ENCODE measurements at regions not wholly inside any gene's neighbourhood (a gene's known extent, or its start where the extent isn't known, plus 50 kb on each side); places are given as distances from the start of the nearest gene placed in this dataset.

- WGBS, 4 donors = 79 to 89% (median 84%) methylated on average over 3 of the region's 3 CpGs
- Histone ChIP-seq H3K36me3 (replicated peaks in 1 of 2) (no peaks in the 10 kb centered on the region), H3K4me3 (no peak overlapping the region), H3K27me3 (no peaks in the 10 kb centered on the region), H3K4me1 (replicated peaks in 1 of 2) (no peaks in the 10 kb centered on the region), H3K9me3 (replicated peaks in 1 of 3) (no peaks in the 10 kb centered on the region), H3K27ac (no peak overlapping the region)
- DNase-seq = no peak
- no peak for TF ChIP-seq POLR2A (IDR thresholded peaks at IDR 0.05)
- TF ChIP-seq CTCF (IDR thresholded peaks at IDR 0.05) = no peak
- intact Hi-C loops (cut with DNase I) = no loop called here
These were observed 164.5 kb upstream of the POU2AF2 start for GRCh38 chr11:111081021-111081511.

GRCh38 chr11:111077530-111078322 lies 167.8 kb upstream of the POU2AF2 start:
- Histone ChIP-seq H3K27ac (no peak overlapping the region), H3K9me3 (replicated peaks in 1 of 3) (no peaks in the 10 kb centered on the region), H3K4me3 (no peak overlapping the region), H3K27me3 (no peaks in the 10 kb centered on the region), H3K36me3 (replicated peaks in 1 of 2) (no peaks in the 10 kb centered on the region), H3K4me1 (replicated peaks in 1 of 2) (no peaks in the 10 kb centered on the region)
- intact Hi-C loops (cut with DNase I) = no loop called here
- TF ChIP-seq POLR2A (IDR thresholded peaks at IDR 0.05) (no peak), CTCF (IDR thresholded peaks at IDR 0.05) (no peak)
- 80 to 85% (median 83%) methylated on average over 3 of the region's 3 CpGs for WGBS, 4 donors
- DNase-seq = no peak

- no peak for DNase-seq
- H3K4me1 ChIP-seq (replicated peaks in 1 of 2) = no peaks in the 10 kb centered on the region
- no peak for TF ChIP-seq POLR2A (IDR thresholded peaks at IDR 0.05)
- TF ChIP-seq CTCF (IDR thresholded peaks at IDR 0.05) = no peak
- no peak overlapping the region for H3K4me3 ChIP-seq
- H3K27ac ChIP-seq = no peak overlapping the region
- intact Hi-C loops (cut with DNase I) = no loop called here
- H3K27me3 ChIP-seq = no peaks in the 10 kb centered on the region
- H3K36me3 ChIP-seq (replicated peaks in 1 of 2) = no peaks in the 10 kb centered on the region
- no peaks in the 10 kb centered on the region for H3K9me3 ChIP-seq (replicated peaks in 1 of 3)
- 28 to 63% (median 46%) methylated on average over 1 of the region's 1 CpG for WGBS, 4 donors
These were observed 176.5 kb upstream of the POU2AF2 start for GRCh38 chr11:111069066-111069465.

GRCh38 chr11:111067994-111068393 lies 177.5 kb upstream of the POU2AF2 start:
- TF ChIP-seq CTCF (IDR thresholded peaks at IDR 0.05) (no peak), POLR2A (IDR thresholded peaks at IDR 0.05) (no peak)
- no peaks in the 10 kb centered on the region for H3K27me3 ChIP-seq
- no peaks in the 10 kb centered on the region for H3K4me1 ChIP-seq (replicated peaks in 1 of 2)
- DNase-seq = no peak
- H3K9me3 ChIP-seq (replicated peaks in 1 of 3) = no peaks in the 10 kb centered on the region
- no peaks in the 10 kb centered on the region for H3K36me3 ChIP-seq (replicated peaks in 1 of 2)
- intact Hi-C loops (cut with DNase I) = no loop called here
- 76 to 92% (median 82%) methylated on average over 1 of the region's 1 CpG for WGBS, 4 donors
- H3K4me3 ChIP-seq = no peak overlapping the region
- H3K27ac ChIP-seq = no peak overlapping the region
